ENCODE measurements at regions not wholly inside any gene's neighbourhood (a gene's known extent, or its start where the extent isn't known, plus 50 kb on each side); places are given as distances from the start of the nearest gene placed in this dataset.

GRCh38 chr20:47941869-47942268 is 156.6 kb upstream of the SULF2 start:
- TF ChIP-seq CTCF (conservative IDR thresholded peaks at IDR 0.05) (no peak), ZFX (IDR thresholded peaks at IDR 0.05) (no peak)

Measured in C4-2B (cell line).